HEK293T (cell line): ENCODE measurements at regions not wholly inside any gene's neighbourhood (a gene's known extent, or its start where the extent isn't known, plus 50 kb on each side); places are given as distances from the start of the nearest gene placed in this dataset.

ENCODE experiments used
- CTCF ChIA-PET: fragments of 350-600 bp; formaldehyde crosslinking; extraction: SDS; loops from one replicate; lab custom pipeline; 2021; ENCODE audit warnings: antibody characterized with exemption, inconsistent platforms; lab: Yijun Ruan, JAX
- POLR2A ChIA-PET: fragments of 350-600 bp; formaldehyde crosslinking; extraction: SDS; loops from one replicate; lab custom pipeline; 2020; ENCODE audit warnings: antibody characterized with exemption, inconsistent platforms; lab: Yijun Ruan, JAX
- DNase-seq: peaks from one replicate; pipeline ENCODE4 v3.0.0; 2012; ENCODE audit warnings: mixed read lengths; ENCODE audit errors: extremely low spot score
- ARNT ChIP-seq: fragments of 450-650 bp; IDR thresholded peaks from 2 replicates; pipeline ENCODE4 v1.6.1; 2017; ENCODE audit warnings: mild to moderate bottlenecking
- BHLHE40 ChIP-seq: fragments of 450-650 bp; IDR thresholded peaks from 2 replicates; pipeline ENCODE4 v1.6.1; 2016; ENCODE audit warnings: mild to moderate bottlenecking, moderate library complexity, borderline replicate concordance
- CTBP1 ChIP-seq: fragments of 450-650 bp; IDR thresholded peaks from 2 replicates; pipeline ENCODE4 v1.6.1; 2016; ENCODE audit warnings: borderline replicate concordance
- ELF4 ChIP-seq: fragments of 450-650 bp; IDR thresholded peaks from 2 replicates; pipeline ENCODE4 v1.6.1; 2017; ENCODE audit warnings: antibody characterized with exemption
- FOXA1 ChIP-seq: fragments of 450-650 bp; IDR thresholded peaks from 2 replicates; pipeline ENCODE4 v1.6.1; 2016; ENCODE audit warnings: mild to moderate bottlenecking
- FOXK2 ChIP-seq: fragments of 450-650 bp; IDR thresholded peaks from 2 replicates; pipeline ENCODE4 v1.6.1; 2016; ENCODE audit warnings: mild to moderate bottlenecking
- FOXM1 ChIP-seq: fragments of 450-650 bp; IDR thresholded peaks from 2 replicates; pipeline ENCODE4 v1.6.1; 2017; ENCODE audit warnings: mild to moderate bottlenecking, borderline replicate concordance
- HDGF ChIP-seq: fragments of 450-650 bp; IDR thresholded peaks from 2 replicates; pipeline ENCODE4 v1.6.1; 2017; ENCODE audit warnings: antibody characterized with exemption, borderline replicate concordance
- L3MBTL2 ChIP-seq: fragments of 450-650 bp; conservative IDR thresholded peaks from 2 replicates; pipeline ENCODE4 v1.6.1; 2016; ENCODE audit warnings: mild to moderate bottlenecking
- LEF1 ChIP-seq: fragments of 450-650 bp; IDR thresholded peaks from 2 replicates; pipeline ENCODE4 v1.6.1; 2017; ENCODE audit warnings: mild to moderate bottlenecking, borderline replicate concordance
- NFRKB ChIP-seq: fragments of 450-650 bp; IDR thresholded peaks from 2 replicates; pipeline ENCODE4 v1.6.1; 2016; ENCODE audit warnings: mild to moderate bottlenecking, moderate library complexity
- SP1 ChIP-seq: fragments of 450-650 bp; IDR thresholded peaks from 2 replicates; pipeline ENCODE4 v1.6.1; 2017
- SUZ12 ChIP-seq: fragments of 450-650 bp; IDR thresholded peaks from 2 replicates; pipeline ENCODE4 v1.6.1; 2016; ENCODE audit warnings: mild to moderate bottlenecking
- TARDBP ChIP-seq: fragments of 450-650 bp; IDR thresholded peaks from 2 replicates; pipeline ENCODE4 v1.6.1; 2016
- ZNF384 ChIP-seq: fragments of 450-650 bp; IDR thresholded peaks from 2 replicates; pipeline ENCODE4 v1.6.1; 2016
- TF ChIP-seq, protein P1 (sequence below): fragments of 450-650 bp; IDR thresholded peaks from 2 replicates; pipeline ENCODE4 v1.6.1; 2016

DNA sequence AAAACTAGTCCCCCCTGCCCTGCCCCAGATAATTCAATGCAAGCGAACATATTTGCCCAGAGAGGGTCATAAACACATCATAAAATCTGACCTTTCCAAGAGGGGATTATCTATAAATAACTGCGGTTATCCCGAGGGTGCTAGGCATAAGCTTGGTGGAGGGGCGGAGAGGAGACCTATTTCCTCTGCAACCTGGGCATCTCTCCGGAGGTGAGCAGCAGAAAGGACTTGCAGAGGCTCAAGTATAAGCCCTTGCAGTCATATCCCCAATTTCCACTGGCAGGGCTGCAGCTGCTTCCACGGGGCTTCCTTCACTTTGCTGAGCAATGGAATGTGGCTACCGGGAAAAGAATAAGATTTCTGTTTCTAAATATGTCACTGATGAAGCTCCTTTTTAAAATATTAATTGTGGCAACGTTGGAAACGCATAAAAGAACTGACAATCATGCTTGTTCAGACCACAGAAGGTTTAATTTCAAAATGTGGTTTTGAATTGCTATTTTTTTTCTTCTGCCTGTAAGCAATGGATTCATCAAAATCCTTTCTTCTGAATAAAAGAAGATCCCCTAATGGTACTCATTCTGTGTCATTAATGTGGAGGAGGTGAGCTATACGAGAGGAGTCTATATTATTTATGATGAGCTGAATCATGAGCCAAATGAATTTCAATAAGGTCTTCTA lies 268.9 kb upstream of the ATP2B1 start:
- TF ChIP-seq, protein P1, sequence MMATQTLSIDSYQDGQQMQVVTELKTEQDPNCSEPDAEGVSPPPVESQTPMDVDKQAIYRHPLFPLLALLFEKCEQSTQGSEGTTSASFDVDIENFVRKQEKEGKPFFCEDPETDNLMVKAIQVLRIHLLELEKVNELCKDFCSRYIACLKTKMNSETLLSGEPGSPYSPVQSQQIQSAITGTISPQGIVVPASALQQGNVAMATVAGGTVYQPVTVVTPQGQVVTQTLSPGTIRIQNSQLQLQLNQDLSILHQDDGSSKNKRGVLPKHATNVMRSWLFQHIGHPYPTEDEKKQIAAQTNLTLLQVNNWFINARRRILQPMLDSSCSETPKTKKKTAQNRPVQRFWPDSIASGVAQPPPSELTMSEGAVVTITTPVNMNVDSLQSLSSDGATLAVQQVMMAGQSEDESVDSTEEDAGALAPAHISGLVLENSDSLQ, result no peak
- no peak for TF ChIP-seq HDGF
- ChIA-PET CTCF (interaction anchor here (0.7 to 0.9 kb wide), 2 partner anchors 35 to 37 kb away, joined by 3 read pairs; no protein-coding TSS in a partner anchor), POLR2A (no interaction called here)
- no peak for DNase-seq

DNA sequence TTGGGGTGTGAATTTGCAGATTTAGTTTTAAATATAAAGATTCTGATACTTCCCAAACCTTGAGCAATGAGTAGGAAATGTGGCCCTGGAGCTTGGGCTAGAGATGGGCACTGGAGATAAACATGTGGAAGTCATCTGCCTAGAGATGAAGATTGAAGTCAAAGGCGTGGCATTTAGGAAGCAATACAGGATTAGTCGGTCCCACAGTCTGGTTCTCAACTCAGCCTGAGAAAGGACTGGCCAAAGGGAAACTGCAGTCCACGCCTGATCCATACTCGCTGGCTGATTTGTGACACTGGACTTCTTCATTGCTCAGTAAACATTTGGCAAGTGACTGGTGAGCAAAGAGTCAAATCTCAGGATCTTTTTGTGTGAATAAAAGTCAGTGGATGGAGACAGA lies 268.2 kb upstream of the ATP2B1 start:
- DNase-seq, result no peak
- TF ChIP-seq LEF1 (no peak), SUZ12 (no peak), ELF4 (no peak), HDGF (no peak), FOXK2 (no peak), CTBP1 (no peak), BHLHE40 (no peak), L3MBTL2 (no peak), SP1 (no peak), FOXM1 (no peak), ARNT (no peak)
- TF ChIP-seq, protein P1, result no peak
- ChIA-PET POLR2A (no interaction called here), CTCF (interaction anchor here (0.9 kb wide), 1 partner anchor 38 kb away, joined by 3 read pairs; no protein-coding TSS in a partner anchor)

DNA sequence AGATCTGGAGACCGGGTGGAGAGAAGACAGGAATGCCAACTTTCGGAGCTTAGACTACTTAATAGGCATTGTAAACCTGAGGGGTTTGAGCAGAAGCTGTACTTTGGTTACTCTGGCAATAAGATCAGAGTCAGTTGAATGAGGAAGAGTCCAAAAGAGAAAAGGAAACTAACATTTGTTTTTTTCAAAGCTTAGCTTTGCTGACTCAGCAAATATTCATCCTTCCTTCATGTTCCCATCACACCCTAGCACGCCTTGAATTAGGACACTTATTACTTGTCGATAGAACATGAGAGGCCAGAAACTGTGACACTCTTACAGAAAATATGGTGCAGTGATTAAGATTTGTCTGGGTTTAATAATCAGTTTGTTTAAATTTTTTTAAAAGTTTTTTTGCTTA lies 266.9 kb upstream of the ATP2B1 start:
- DNase-seq, result no peak
- POLR2A ChIA-PET, result no interaction called here
- CTCF ChIA-PET, result no interaction called here
- no peak for TF ChIP-seq NFRKB

DNA sequence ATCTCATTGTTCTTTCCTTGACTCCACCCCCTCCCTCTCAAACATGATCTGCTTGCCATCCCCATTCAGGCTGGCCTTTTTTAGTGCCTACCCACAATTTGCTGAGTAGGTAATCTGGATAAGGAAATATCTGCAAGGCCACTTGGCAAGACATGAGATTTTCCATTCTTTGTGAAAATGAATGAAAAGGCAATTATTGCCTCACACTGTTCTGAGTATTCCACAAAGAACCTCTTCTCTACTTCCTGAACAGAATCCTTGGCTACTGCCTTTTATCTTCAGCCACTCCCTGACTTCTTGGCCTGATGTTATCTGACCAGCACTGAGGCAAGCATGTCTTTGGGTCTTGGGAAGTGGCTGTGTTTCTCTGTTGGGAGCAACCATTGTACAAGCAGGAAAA lies 263.2 kb upstream of the ATP2B1 start:
- no peak for DNase-seq
- CTCF ChIA-PET, result no interaction called here
- TF ChIP-seq ELF4 (no peak), ZNF384 (no peak), TARDBP (no peak), FOXM1 (no peak)
- POLR2A ChIA-PET, result no interaction called here

DNA sequence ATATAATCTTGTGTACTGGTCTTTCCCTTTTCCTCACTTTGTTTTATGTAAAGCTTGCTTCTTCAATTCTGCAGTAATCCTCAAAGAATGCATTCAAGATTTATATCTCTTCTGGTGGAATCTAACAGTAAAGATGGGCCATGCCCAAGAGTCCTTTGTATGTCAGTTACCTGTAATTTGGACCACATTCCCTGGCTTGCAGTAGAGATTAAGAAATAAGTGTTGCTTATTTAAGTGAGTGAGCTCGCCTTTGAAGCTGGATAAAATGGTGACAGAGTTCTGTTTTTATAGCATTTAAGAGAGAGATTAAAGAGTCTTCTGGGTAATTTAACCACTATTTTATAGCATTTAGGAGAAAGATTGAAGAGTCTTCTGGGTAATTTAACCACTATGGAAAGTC lies 262.1 kb upstream of the ATP2B1 start:
- no peak for DNase-seq
- ChIA-PET CTCF (no interaction called here), POLR2A (interaction anchor here (0.6 kb wide), 1 partner anchor 107 kb away, joined by 3 read pairs; no protein-coding TSS in a partner anchor)
- TF ChIP-seq ELF4 (no peak), HDGF (no peak)
- TF ChIP-seq, protein P1, result peak; percentile 36; the same call in 1 of the 2 replicates

DNA sequence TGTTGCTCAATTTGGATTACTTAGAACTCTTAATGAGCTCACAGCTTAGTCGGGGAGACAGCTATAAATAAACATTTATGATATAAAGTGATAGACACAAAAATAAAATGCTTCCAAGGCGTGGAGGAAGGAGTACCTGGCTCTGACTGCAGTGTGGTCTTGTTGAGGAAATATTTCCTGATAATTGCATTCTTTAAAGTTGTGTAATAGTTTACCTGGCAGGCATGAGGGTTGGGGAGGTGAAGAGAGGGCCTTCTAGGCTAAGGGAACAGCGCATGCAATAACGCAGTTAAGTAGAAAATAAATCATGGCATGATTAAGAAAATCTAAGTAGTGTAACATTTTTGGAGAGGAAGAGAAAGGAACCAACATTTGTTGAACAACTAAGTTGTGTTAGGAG lies 260.5 kb upstream of the ATP2B1 start:
- no peak for DNase-seq
- POLR2A ChIA-PET, result no interaction called here
- no peak for TF ChIP-seq FOXK2
- TF ChIP-seq, protein P1, result no peak
- no peak for TF ChIP-seq LEF1
- no peak for TF ChIP-seq ELF4
- no peak for TF ChIP-seq SUZ12
- TF ChIP-seq FOXA1, result no peak
- TF ChIP-seq HDGF, result no peak
- no peak for TF ChIP-seq NFRKB
- TF ChIP-seq L3MBTL2, result no peak
- no peak for TF ChIP-seq ZNF384
- CTCF ChIA-PET, result no interaction called here

DNA sequence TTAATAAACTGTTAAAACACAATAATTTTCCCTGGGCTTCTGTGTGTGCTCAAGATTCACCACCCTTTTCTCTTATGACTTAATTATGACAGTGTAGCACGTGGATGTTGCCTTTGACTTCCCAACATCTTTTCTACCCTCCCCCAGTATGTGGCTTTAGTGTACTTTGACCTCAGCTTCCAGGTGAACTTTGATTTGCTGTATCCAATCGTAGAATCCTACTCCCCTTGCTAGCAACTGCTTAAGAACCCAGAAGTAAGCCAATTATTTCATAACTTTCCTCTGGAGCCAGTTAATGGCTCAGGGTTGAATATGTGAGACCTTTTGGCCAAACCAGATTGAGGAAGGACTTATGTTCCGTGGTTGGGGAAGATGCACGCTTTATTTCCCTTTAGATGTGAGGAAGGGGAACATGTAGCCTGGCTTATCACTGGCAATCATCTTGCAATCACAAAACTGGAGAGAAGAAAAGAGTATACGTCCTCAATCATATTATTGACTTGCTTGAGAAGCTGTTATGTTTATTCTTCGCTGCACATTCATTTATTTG lies 259.6 kb upstream of the ATP2B1 start:
- POLR2A ChIA-PET, result no interaction called here
- CTCF ChIA-PET, result no interaction called here
- TF ChIP-seq HDGF (no peak), TARDBP (no peak), FOXM1 (no peak), ELF4 (no peak), L3MBTL2 (no peak), BHLHE40 (no peak), FOXA1 (no peak), LEF1 (no peak), FOXK2 (no peak), ZNF384 (no peak), SUZ12 (no peak), ARNT (no peak), SP1 (no peak), CTBP1 (no peak), NFRKB (no peak)
- TF ChIP-seq, protein P1, result no peak
- DNase-seq, result no peak
